GM23248 (cell line): ENCODE measurements at regions not wholly inside any gene's neighbourhood (a gene's known extent, or its start where the extent isn't known, plus 50 kb on each side); places are given as distances from the start of the nearest gene placed in this dataset.

ENCODE experiments used
- EZH2 ChIP-seq: fragments of 200-600 bp; sonication (generic); IDR thresholded peaks from 2 replicates; pipeline ENCODE4 v1.6.1; 2018; ENCODE audit warnings: antibody characterized with exemption, mild to moderate bottlenecking; ENCODE audit not compliant: insufficient read depth, poor library complexity, severe bottlenecking
- EZH2phosphoT487 ChIP-seq: fragments of 200-600 bp; sonication (generic); IDR thresholded peaks from 2 replicates; pipeline ENCODE4 v1.6.1; 2018; ENCODE audit warnings: antibody characterized with exemption, moderate library complexity, mild to moderate bottlenecking, low read depth; ENCODE audit not compliant: insufficient read depth

- no peak for TF ChIP-seq EZH2
- no peak for TF ChIP-seq EZH2phosphoT487
These were observed 297.7 kb upstream of the MANEA start for GRCh38 chr6:95279616-95280015.
